ENCODE measurements at regions not wholly inside any gene's neighbourhood (a gene's known extent, or its start where the extent isn't known, plus 50 kb on each side); places are given as distances from the start of the nearest gene placed in this dataset.

GRCh38 chr12:20132818-20133217 is 235.5 kb upstream of the PDE3A start:
- TF ChIP-seq CTCF (conservative IDR thresholded peaks at IDR 0.05 in 1 of 2, IDR thresholded peaks at IDR 0.05 in 1 of 2; ENCODE audit: extremely low read depth in 1 of 2, insufficient read depth in 1 of 2, low read depth in 1 of 2, low read length in 2 of 2), result no peak
- no peak for TF ChIP-seq EZH2 (IDR thresholded peaks at IDR 0.05; ENCODE audit: borderline replicate concordance, low read length)

All from mammary epithelial cell (primary cell).